Lower leg skin (tissue), 4 donors: ENCODE measurements at regions not wholly inside any gene's neighbourhood (a gene's known extent, or its start where the extent isn't known, plus 50 kb on each side); places are given as distances from the start of the nearest gene placed in this dataset.
"Not testable (repeated sequence)": the region's sequence is repeated elsewhere in the genome, so short reads cannot be mapped to it uniquely, and the experiment has no call there.

Source experiments
- DNase-seq, 2 donors: peaks; one replicate each; pipeline ENCODE4 v3.0.0-alpha.2; 2019; ENCODE audit warnings: low spot score in 2 of 2
- H3K4me3 ChIP-seq: fragments of 200-600 bp; sonication (generic); 2 replicates; pipeline ENCODE4 v1.5.1; 2017; ENCODE audit warnings: mild to moderate bottlenecking, low read depth; ENCODE audit not compliant: poor library complexity, severe bottlenecking
- CTCF ChIP-seq, 3 donors: fragments of 450-650 bp; IDR thresholded peaks; one replicate each; pipeline ENCODE4 v1.5.1; 2016; ENCODE audit warnings: antibody characterized with exemption in 3 of 3, mild to moderate bottlenecking in 3 of 3, moderate library complexity in 2 of 3
- POLR2A ChIP-seq, 2 donors: fragments of 450-650 bp; IDR thresholded peaks; one replicate each; pipeline ENCODE4 v1.6.1; 2016 to 2017; ENCODE audit warnings: antibody characterized with exemption in 2 of 2, mild to moderate bottlenecking in 1 of 2, moderate library complexity in 1 of 2
- WGBS, 2 donors: methylation state at CpG; one replicate each; pipeline ENCODE4 v1.1.5; 2018; 5-methylcytosine and 5-hydroxymethylcytosine counted together
- intact Hi-C: fragments of 100-400 bp; cut with DNase I; formaldehyde crosslinking; loops from one replicate; pipeline ENCODE4 v1.15.0; 2023; ENCODE audit warnings: low total_unique reads

GRCh38 chrX:39493168-39493567 is 604.6 kb downstream of the BCOR start:
- WGBS, 2 donors: 87 to 90% methylated on average over 1 of the region's 1 CpG
- intact Hi-C loops: no loop called here
- no peak for TF ChIP-seq CTCF (IDR thresholded peaks at IDR 0.05)
- no peak for TF ChIP-seq POLR2A (IDR thresholded peaks at IDR 0.05)
- no peak overlapping the region for H3K4me3 ChIP-seq
- no peak for DNase-seq

GRCh38 chrX:39497117-39497516 is 600.6 kb downstream of the BCOR start:
- WGBS, 2 donors: 77 to 91% methylated on average over 4 of the region's 4 CpGs
- H3K4me3 ChIP-seq, DNase-seq, intact Hi-C loops: not testable (repeated sequence)

- intact Hi-C loops: no loop called here
- no peak overlapping the region for H3K4me3 ChIP-seq
- DNase-seq: no peak
- 80 to 92% methylated on average over 6 to 7 of the region's 7 CpGs for WGBS, 2 donors
- TF ChIP-seq POLR2A (IDR thresholded peaks at IDR 0.05): no peak
- TF ChIP-seq CTCF (IDR thresholded peaks at IDR 0.05): no peak
These were observed 600.0 kb downstream of the BCOR start for GRCh38 chrX:39497702-39498265.

GRCh38 chrX:39499996-39500395 is 597.8 kb downstream of the BCOR start:
- DNase-seq: no peak
- intact Hi-C loops: no loop called here
- TF ChIP-seq CTCF (IDR thresholded peaks at IDR 0.05): no peak
- TF ChIP-seq POLR2A (IDR thresholded peaks at IDR 0.05): no peak
- no peak overlapping the region for H3K4me3 ChIP-seq

- intact Hi-C loops: no loop called here
- H3K4me3 ChIP-seq: no peak overlapping the region
- no peak for TF ChIP-seq CTCF (IDR thresholded peaks at IDR 0.05)
- WGBS, 2 donors: 83 to 84% methylated on average over 3 of the region's 3 CpGs
- DNase-seq: no peak
These were observed 595.9 kb downstream of the BCOR start for GRCh38 chrX:39501822-39502221.

GRCh38 chrX:39502486-39502885 is 595.3 kb downstream of the BCOR start:
- DNase-seq: no peak
- no peak overlapping the region for H3K4me3 ChIP-seq
- no peak for TF ChIP-seq CTCF (IDR thresholded peaks at IDR 0.05)
- no peak for TF ChIP-seq POLR2A (IDR thresholded peaks at IDR 0.05)
- intact Hi-C loops: no loop called here
- WGBS, 2 donors: 73 to 89% methylated on average over 3 of the region's 3 CpGs
